Posterior vena cava (tissue), 2 donors: ENCODE measurements at regions not wholly inside any gene's neighbourhood (a gene's known extent, or its start where the extent isn't known, plus 50 kb on each side); places are given as distances from the start of the nearest gene placed in this dataset.

Experiments
- DNase-seq: peaks from one replicate; pipeline ENCODE4 v3.0.0-alpha.2; 2020; ENCODE audit warnings: low spot score
- intact Hi-C, 2 donors: fragments of 100-400 bp; cut with DNase I; formaldehyde crosslinking; loops; one replicate each; pipeline versions ENCODE4 v1.14.1 to v1.14.2; 2022 to 2023
- donor health status: DM: yes; HTN: yes; CAD: no.
- donor health status: DM: yes; HTN: yes; CAD: no.

DNA sequence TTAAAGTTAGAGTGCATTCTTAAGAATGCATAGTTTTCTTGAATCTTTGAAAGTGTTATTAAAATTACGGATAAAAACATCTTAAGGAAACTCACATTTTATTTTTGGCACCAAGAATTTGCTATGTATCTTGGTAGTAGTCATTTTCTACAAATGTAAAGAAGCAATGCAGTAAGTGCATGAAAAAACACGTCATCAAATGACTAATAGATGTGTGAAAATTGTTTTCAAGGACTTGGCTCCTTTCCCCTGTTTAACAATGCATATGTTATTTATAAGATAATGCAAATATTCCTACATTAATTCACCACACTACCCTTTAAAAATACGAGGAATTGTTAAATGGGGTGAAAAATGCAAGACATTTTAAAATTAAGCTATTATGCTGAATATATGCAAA lies 461.2 kb upstream of the PCDH7 start:
- no peak for DNase-seq
- intact Hi-C loops, result no loop called here

DNA sequence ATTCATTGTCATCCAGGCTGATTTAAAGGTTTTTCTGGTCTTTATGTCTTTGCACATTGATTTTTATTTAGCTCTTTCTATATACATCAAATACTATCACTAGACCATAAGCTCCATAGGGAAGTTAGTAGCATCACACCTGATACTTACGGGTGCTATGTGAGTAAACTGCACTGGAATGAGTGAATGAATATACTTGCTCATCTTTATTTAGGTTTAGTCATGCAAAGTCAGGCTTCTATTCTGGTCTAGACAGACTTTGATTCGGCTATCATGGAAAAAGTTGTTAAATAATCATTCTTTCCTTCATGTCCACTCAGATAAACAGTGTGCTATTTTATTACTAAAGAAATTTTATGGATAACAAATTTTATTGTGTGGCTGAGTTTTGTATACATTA lies 457.8 kb upstream of the PCDH7 start:
- intact Hi-C loops, result no loop called here
- no peak for DNase-seq

DNA sequence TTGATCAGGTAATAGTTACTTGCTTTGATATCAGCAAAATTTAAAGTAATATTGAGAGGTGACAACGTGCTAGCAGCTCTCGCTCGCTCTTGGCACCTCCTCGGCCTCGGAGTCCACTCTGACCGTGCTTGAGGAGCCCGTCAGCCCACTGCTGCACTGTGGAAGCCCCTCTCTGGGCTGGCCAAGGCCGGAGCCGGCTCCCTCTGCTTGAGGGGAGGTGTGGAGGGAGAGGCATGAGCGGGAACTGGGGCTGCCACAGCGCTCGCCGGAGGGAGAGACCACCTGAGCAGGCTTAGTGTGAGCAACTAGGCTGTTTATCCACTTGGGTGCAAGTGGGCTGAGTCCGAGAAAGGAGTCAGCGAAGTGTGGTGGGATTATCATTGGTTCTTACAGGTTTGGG lies 455.7 kb upstream of the PCDH7 start:
- no peak for DNase-seq
- intact Hi-C loops, result no loop called here

DNA sequence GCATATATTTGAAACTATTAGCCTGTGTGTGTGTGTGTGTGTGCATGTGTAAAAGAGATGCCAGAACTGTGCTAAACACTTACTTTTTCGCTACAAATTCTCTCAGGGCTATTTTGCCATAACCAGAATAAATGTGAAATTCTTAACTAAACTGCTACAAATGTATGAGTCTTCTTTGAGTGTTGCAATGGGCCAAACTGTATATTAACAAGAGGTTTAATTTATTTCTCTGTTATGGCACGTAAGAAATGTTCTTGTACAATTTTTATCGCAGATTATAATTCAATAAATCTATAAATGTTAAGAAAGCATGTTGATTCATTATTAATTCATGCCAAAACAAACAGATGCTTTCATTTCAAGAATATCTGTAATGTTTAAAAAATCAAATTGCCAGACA lies 454.5 kb upstream of the PCDH7 start:
- no peak for DNase-seq
- intact Hi-C loops, result no loop called here

DNA sequence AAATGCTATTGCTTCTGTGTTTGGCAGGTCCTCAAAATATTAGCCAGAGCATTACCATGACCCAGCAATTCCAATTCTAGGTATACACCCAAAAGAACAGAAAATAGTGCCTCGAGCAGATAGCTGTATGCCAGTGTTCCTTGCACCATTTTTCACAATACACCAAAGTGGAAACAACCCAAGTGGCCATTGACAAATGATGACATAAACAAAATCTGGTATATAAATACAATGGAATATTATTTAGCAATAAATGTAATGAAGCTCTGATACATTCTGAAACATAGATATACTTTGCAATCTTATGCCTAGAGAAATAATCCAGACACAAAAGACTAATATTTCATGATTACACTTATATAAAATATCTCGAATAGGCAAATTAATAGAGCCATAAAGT lies 451.8 kb upstream of the PCDH7 start:
- no peak for DNase-seq
- intact Hi-C loops, result no loop called here

DNA sequence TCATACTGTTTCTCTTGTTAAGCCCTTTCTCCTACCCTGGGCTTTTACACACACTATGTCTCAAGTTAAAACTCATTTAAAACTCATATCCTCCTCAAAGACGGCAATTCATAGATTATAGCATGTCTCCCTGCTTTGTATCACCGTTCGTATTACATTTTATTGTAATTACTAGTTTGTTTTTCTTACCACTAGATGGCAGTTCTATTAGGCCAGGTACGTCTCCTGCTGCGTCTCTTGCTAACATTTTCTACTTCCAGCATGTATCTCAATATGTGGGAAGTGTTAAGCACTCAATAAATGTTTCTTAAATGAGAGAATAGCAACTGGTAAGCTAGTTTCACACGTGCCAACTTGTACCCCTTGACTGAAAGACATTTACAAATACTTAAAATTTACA lies 450.3 kb upstream of the PCDH7 start:
- intact Hi-C loops, result no loop called here
- DNase-seq, result no peak

DNA sequence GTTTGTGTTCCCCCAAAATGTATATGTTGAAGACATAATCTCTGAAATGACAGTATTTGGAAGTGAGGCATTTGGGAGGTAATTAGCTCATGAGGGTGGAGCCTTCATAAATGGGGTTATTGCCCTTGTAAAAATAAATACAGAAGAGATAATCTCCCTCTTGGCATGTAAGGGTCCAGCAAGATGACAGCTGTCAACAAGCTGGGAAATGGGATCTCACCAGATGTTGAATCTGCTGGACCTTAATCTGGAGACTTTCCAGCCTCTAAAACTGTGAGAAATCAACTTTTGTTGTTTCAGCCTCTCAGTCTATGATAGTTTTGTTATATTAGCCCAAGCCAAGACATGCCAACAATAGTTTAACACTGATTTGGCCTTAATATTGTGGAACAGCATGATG lies 438.2 kb upstream of the PCDH7 start:
- DNase-seq, result no peak
- intact Hi-C loops, result no loop called here

DNA sequence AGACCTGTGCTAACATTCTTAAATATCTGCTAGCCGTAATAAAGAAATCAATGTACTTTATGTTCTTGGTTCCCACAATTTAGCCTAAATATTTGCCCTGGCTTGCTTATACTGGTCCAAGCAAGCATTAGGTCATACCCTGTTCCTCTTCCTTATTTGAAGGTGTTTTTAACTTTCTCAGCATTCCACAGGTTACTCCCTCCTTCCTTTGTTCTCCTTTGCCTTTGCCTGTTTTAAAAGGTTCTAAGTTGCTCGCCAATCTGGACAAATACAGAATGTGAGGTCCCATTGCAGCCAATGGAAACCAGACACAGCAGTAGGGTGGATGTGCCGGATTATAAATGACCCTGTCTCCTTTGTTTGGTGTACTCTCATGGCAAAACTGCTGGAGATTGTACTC lies 436.8 kb upstream of the PCDH7 start:
- intact Hi-C loops, result no loop called here
- DNase-seq, result no peak

DNA sequence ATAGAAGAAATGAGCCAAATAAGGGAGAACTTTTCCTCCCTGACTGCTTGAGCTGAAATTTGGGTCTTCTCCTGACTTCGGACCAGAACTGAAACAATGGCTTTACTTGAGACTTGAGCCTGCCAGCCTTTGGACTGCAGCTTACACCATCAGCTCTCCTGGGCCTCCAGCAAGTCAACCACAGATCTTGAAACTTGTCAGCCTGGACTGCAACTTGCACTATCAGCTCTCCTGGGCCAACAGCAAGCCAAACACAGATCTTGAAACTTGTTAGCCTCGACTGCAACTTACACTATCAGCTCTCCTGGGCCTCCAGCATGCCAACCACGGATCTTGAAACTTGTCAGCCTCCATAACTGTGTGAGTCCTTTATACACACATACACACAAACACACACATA lies 425.9 kb upstream of the PCDH7 start:
- DNase-seq, result no peak
- intact Hi-C loops, result no loop called here

DNA sequence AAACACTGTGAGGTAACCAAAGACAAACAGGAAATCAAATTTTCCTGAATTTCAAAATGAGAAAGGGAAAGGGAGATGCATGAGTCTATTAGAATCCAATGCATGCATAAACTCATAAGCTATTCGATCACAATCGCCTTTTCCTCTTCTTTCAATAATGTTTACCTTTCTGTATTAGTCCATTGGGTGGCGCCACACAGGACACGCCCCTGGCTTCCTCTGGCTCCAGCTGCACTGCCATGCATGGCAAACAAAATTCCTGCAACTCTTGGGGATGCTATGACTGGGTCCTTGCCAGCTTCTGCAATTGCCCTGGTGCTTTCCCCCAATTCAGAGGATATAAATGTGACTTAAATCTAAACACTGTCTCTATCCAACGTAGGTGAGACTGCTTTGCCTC lies 424.5 kb upstream of the PCDH7 start:
- no peak for DNase-seq
- intact Hi-C loops, result no loop called here

DNA sequence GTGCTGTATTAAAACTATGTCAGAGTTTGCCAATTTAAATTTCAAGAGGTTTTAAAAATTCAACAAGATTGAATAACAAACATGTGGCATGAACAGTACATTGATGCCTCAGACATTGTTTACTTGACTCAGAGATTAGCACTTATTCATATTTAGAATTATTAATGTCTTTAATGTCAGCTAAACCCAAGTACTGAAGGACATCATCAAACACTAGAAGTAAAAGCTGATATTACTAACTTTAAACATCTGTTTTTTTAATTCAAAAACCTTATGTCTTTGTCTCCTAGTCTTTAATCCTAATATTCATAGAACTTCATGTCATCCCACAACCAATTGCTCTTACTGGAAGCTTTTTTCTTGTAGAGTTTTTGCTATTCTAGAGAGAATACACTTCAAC lies 406.2 kb upstream of the PCDH7 start:
- intact Hi-C loops, result no loop called here
- no peak for DNase-seq

DNA sequence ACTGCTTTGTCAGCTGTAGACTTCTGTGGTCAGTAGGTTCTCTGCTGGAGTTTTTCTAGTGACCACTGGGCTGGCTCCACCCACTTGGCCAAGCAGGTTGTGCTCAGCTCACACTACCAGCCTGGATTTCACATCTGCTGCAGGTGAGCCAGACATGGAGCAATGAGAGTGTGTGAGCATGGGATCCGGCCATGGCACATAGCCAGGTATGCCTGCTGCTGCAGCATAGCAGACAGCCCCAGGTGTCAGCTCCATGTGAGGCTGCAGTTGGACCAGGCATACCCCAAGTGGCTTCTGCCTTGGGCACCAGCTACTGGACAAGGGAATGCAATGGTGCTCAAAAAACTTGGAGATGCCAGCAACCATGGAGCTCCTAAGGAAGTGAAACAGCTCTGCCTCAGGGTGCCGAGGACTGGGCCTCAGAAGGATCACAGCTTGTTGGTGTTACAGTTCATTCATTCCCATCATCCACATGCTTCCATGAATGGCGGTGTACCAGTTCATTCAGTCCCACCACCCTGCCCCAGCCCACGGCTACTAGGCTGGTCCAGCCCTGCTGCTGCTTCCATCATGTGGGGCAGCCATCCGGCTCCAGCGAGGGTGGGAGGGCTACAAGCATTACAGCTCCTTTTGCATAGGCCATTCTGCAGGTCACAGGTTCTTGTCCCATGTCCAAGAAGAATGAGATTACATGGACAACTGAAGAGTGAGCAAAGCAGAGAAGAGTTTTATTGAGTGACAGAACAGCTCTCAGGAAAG lies 389.1 kb upstream of the PCDH7 start:
- intact Hi-C loops, result no loop called here
- no peak for DNase-seq

DNA sequence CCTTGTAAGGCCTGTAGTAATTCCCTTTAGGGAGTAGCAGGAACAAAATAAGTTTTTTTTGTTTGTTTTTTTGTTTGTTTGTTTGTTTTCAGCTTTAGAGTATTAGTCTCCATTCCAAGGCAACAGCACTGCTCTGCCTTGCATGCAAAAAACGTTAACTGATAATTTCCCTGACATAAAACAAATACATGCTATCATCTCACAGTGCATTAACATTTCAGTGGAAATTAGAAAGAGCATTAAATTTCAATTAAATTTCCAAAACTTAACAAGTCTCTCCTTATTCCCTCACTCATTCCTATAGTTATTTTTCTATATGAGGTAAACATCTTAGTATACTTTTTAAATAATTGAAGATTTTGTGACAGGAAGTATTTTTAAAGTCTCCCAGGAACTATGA lies 378.4 kb upstream of the PCDH7 start:
- DNase-seq, result no peak
- intact Hi-C loops, result no loop called here

DNA sequence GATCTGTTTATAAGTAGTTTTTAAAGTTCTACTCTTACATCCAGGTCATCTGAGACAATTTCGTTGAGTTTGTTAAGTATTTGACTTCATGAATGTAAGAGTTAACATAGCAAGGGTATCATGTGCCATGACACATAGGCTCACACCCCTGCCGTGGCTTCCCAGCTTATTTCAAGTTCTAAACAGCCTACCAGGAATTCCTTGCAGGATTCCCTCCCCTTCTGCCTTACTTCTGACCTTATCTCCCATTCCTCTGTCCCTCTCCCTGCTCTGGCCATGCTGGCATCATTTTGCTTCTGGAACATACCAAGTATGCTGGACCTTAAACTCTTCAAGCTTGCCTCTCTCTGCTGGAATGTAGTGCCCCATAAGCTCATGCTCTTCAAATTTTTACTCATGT lies 369.9 kb upstream of the PCDH7 start:
- intact Hi-C loops, result no loop called here
- DNase-seq, result no peak

DNA sequence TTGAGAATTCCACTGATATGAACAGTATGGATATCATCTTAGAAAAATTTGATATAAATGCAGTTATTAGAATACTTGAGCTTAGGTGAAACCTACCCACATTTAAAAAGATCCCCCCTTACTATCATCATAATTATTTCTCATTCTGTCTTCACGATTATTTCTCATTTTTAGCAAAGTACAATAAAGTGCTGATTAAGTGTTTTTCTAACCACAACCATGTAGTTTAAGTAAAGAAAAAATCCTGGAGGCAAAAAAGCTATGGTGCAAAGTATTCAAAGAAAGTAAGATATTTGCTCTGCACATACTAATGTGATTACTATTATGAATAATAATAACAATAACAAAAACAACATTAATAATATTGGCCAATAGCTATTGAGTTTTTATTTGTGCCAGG lies 365.6 kb upstream of the PCDH7 start:
- intact Hi-C loops, result no loop called here
- no peak for DNase-seq

DNA sequence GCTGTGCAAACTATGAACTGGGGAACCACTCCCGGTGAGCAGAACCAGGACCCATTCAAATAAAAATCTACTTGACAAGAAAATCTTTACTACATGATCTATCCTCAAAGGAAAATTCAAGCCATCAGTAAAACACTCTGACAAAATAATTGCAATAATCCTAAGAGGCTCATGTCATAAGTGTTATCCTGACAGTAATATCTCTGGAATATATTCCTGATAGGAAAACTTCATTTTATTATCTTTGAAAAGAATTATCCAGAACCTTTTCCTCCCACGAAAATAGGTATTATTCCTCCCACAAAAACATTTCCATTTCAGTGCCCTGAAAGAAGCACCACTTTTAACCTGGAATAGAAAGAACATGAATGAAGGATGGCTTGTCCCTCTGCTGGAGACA lies 357.7 kb upstream of the PCDH7 start:
- intact Hi-C loops, result no loop called here
- no peak for DNase-seq

DNA sequence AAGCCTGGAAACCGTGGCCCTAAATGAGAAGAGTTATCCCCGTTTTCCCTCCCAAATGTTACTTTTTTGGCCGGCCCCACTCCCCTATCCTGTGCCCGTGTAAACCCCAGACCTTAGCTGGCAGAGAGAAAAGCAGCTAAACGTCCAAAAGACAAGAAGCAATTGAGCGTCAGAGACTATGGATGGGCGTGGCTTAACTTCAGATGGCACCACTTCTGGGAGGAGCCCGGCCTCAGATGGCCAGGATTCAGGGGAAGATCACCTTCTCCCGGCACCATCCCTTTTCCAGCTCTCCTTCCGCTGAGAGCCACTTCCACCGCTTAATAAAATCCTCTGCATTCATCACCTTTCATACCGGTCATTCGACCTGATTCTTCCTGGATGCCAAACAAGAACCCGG lies 350.1 kb upstream of the PCDH7 start:
- intact Hi-C loops, result no loop called here
- no peak for DNase-seq

DNA sequence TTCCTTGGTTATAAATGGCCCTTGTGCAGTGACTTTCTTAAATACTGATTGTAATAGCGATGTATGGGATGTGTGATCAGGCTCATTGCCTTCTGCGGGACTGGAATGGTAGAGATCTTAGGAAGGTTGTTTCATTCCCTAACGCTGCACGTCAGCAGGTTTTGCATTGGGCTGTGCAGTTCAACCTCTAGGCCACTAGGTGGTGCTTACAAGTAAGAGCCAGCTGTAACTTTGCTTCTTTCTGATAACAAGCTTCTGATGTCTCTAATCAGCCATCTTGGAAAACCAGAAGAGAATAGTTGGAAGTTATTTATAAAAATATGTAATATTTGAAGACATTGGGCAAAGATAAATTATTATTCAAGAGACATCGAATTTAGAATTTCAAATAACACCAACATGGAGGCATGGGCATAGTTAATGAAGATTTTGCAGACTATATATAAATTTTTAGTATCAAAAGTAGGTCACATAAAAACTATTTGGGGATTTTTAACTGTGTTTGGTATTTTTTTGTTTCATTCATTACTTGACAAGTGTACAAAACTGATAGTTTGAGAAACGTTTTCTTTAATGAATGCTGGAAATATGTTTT lies 339.7 kb upstream of the PCDH7 start:
- intact Hi-C loops, result no loop called here
- DNase-seq, result no peak

DNA sequence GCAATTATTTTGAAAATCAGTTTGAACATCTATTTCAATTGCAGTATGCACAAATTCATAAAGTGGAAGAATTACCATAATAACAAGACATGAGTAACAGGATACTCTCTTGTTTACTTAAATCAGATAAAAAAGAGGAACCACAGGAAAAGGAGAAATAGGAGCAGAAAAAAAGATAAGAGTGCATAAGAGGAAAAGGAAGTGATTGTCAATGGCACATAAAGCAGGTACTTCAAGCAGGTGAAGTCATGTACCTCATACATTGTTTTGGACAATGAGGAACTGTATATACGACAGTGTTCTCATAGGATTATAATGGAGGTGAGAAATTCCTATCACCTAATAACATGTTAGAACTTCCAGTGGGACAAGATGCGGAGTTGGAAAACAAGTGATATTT lies 334.5 kb upstream of the PCDH7 start:
- intact Hi-C loops, result no loop called here
- no peak for DNase-seq

DNA sequence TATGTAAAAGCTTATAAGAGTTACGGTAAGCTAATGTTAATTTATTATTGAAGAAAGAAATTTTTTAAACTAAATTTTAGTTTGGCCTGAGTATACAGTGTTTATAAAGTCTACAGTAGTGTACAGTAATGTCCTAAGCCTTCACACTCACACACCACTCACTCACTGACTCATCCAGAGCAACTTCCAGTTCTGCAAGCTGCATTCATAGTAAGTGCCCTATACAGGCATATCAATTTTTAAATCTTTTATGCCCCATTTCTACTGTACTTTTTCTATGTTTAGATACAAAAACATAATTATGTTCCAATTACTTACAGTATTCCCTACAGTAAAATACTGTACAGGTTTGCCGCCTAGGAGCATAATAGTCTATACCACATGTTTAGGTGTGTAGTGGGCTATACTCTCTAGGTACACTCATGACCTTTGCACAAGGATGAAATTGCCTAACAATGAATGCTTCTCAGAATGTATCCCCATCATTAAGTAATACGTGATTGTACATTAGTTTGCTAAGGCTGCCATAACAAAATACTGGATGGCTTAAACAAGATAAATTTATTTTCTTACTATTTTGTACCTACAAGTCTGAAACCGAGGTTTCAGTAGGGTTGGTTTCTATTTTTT lies 333.8 kb upstream of the PCDH7 start:
- no peak for DNase-seq
- intact Hi-C loops, result no loop called here

DNA sequence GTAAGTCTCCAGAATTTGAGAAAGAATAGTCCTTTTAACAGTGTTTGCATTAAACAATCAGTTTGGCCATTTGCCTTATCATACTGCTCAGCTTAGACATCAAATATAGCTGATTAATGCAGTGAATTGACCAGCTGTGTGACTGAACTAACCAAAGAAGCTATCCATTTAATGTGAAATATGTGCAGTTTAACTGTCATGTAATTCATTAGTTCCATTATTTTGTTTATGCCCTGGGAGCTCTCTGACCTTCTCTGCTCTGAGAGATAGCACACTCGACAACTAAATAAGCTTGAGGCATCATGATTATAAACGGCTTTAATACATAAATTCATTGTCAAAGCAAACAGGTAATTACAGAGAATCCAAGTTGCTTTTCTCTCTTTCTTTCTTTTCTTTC lies 324.3 kb upstream of the PCDH7 start:
- intact Hi-C loops, result no loop called here
- no peak for DNase-seq
